ENCODE measurements at regions not wholly inside any gene's neighbourhood (a gene's known extent, or its start where the extent isn't known, plus 50 kb on each side); places are given as distances from the start of the nearest gene placed in this dataset.

- Histone ChIP-seq H3K4me1 (ENCODE audit: control insufficient read depth in 1 of 2, insufficient read depth in 2 of 2, low read length in 2 of 2) (no peaks in the 10 kb centered on the region), H2AFZ (ENCODE audit: low read depth, low read length, poor library complexity, severe bottlenecking) (no peak overlapping the region), H4K20me1 (ENCODE audit: insufficient read depth) (no peaks in the 10 kb centered on the region), H3K9me3 (ENCODE audit: control insufficient read depth in 1 of 2, insufficient read depth in 1 of 2, low read depth in 1 of 2, low read length in 2 of 2) (peaks cover 5 to 34% of the 10 kb centered on the region in 2 experiments; a peak in 2 of 4 replicates), H3K4me2 (ENCODE audit: low read length) (no peak overlapping the region), H3K4me3 (replicated peaks in 1 of 2; ENCODE audit: low read depth in 1 of 2, low read length in 2 of 2) (no peak overlapping the region), H3K27ac (ENCODE audit: low read depth, low read length) (no peak overlapping the region), H3K27me3 (ENCODE audit: insufficient read depth, low read length) (no peaks in the 10 kb centered on the region), H3K36me3 (ENCODE audit: control insufficient read depth in 1 of 2, insufficient read depth in 2 of 2, low read length in 2 of 2) (no peaks in the 10 kb centered on the region), H3K79me2 (ENCODE audit: insufficient read depth, low read length) (no peaks in the 10 kb centered on the region), H3K9me2 (ENCODE audit: insufficient read depth) (no peaks in the 10 kb centered on the region), H3K9ac (ENCODE audit: low read length) (no peak overlapping the region)
- TF ChIP-seq JUND (IDR thresholded peaks at IDR 0.05) (no peak), ELF1 (IDR thresholded peaks at IDR 0.05; ENCODE audit: borderline replicate concordance, low read depth) (no peak), YY1 (IDR thresholded peaks at IDR 0.05; ENCODE audit: extremely low read depth, insufficient replicate concordance, low read depth, low read length) (no peak), CTCF (IDR thresholded peaks at IDR 0.05 in 2 of 3, conservative IDR thresholded peaks at IDR 0.05 in 1 of 3; ENCODE audit: borderline replicate concordance in 1 of 3, insufficient read depth in 1 of 3, low read depth in 2 of 3, low read length in 2 of 3) (no peak), POLR2AphosphoS5 (IDR thresholded peaks at IDR 0.05; ENCODE audit: low read depth, low read length) (no peak), ZFX (IDR thresholded peaks at IDR 0.05) (no peak), POLR2A (IDR thresholded peaks at IDR 0.05; ENCODE audit: borderline replicate concordance, extremely low read depth, insufficient read depth, insufficient read length) (no peak), SIN3A (IDR thresholded peaks at IDR 0.05; ENCODE audit: low read depth) (no peak), ZNF274 (IDR thresholded peaks at IDR 0.05; ENCODE audit: low read depth, low read length) (no peak), RAD21 (IDR thresholded peaks at IDR 0.05; ENCODE audit: low read depth) (no peak), FOSL1 (IDR thresholded peaks at IDR 0.05; ENCODE audit: low read depth) (no peak), EZH2phosphoT487 (IDR thresholded peaks at IDR 0.05; ENCODE audit: borderline replicate concordance) (no peak), EGR1 (IDR thresholded peaks at IDR 0.05; ENCODE audit: low read depth) (no peak), SRF (IDR thresholded peaks at IDR 0.05; ENCODE audit: low read depth) (no peak)
- TF ChIP-seq, protein P1, sequence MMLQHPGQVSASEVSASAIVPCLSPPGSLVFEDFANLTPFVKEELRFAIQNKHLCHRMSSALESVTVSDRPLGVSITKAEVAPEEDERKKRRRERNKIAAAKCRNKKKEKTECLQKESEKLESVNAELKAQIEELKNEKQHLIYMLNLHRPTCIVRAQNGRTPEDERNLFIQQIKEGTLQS (IDR thresholded peaks at IDR 0.05) = no peak
- TF ChIP-seq, protein P2, sequence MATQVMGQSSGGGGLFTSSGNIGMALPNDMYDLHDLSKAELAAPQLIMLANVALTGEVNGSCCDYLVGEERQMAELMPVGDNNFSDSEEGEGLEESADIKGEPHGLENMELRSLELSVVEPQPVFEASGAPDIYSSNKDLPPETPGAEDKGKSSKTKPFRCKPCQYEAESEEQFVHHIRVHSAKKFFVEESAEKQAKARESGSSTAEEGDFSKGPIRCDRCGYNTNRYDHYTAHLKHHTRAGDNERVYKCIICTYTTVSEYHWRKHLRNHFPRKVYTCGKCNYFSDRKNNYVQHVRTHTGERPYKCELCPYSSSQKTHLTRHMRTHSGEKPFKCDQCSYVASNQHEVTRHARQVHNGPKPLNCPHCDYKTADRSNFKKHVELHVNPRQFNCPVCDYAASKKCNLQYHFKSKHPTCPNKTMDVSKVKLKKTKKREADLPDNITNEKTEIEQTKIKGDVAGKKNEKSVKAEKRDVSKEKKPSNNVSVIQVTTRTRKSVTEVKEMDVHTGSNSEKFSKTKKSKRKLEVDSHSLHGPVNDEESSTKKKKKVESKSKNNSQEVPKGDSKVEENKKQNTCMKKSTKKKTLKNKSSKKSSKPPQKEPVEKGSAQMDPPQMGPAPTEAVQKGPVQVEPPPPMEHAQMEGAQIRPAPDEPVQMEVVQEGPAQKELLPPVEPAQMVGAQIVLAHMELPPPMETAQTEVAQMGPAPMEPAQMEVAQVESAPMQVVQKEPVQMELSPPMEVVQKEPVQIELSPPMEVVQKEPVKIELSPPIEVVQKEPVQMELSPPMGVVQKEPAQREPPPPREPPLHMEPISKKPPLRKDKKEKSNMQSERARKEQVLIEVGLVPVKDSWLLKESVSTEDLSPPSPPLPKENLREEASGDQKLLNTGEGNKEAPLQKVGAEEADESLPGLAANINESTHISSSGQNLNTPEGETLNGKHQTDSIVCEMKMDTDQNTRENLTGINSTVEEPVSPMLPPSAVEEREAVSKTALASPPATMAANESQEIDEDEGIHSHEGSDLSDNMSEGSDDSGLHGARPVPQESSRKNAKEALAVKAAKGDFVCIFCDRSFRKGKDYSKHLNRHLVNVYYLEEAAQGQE (IDR thresholded peaks at IDR 0.05; ENCODE audit: low read depth) = no peak
- POLR2A ChIA-PET = no interaction called here
- CTCF ChIA-PET = no interaction called here
- ATAC-seq (no peak), DNase-seq (ENCODE audit: low read depth, low spot score) (no peak)
- no TSS peak for BruUV-seq (replicated peaks)
- intact Hi-C loops (cut with micrococcal nuclease) = no loop called here
- RAD21 ChIA-PET (ENCODE audit: low non-redundant PET in 1 of 2, low total read pairs in 2 of 2, uncharacterized antibody in 2 of 2, unreplicated experiment in 2 of 2) = no interaction called here
Observed at GRCh38 chr2:103792042-103792441, 1030.2 kb downstream of the TMEM182 start.
